Loucy (cell line): ENCODE measurements at regions not wholly inside any gene's neighbourhood (a gene's known extent, or its start where the extent isn't known, plus 50 kb on each side); places are given as distances from the start of the nearest gene placed in this dataset.

Experiments used
- H2AFZ ChIP-seq: fragments of 200-600 bp; sonication (generic); 2 replicates; pipeline ENCODE4 v1.6.0; 2016; ENCODE audit warnings: antibody characterized with exemption, mild to moderate bottlenecking, low read length, moderate library complexity
- H3F3A ChIP-seq: fragments of 200-600 bp; 2 replicates; pipeline ENCODE4 v1.6.0; 2016; ENCODE audit warnings: antibody characterized with exemption, low read depth, mild to moderate bottlenecking
- H3K27me3 ChIP-seq: fragments of 200-600 bp; sonication (generic); 2 replicates; pipeline ENCODE4 v1.6.1; 2014; ENCODE audit warnings: low read length, mild to moderate bottlenecking; ENCODE audit not compliant: insufficient read depth, poor library complexity, severe bottlenecking
- H3K36me3 ChIP-seq: fragments of 200-600 bp; sonication (generic); 2 replicates; pipeline ENCODE4 v1.6.1; 2016; ENCODE audit warnings: low read length; ENCODE audit not compliant: insufficient read depth
- H3K4me1 ChIP-seq: fragments of 200-600 bp; sonication (generic); 2 replicates; pipeline ENCODE4 v1.5.1; 2014; ENCODE audit warnings: low read length, mild to moderate bottlenecking; ENCODE audit not compliant: insufficient read depth, poor library complexity, severe bottlenecking
- H3K4me2 ChIP-seq: fragments of 200-600 bp; sonication (generic); 2 replicates; pipeline ENCODE4 v1.6.0; 2014; ENCODE audit warnings: antibody characterized with exemption, low read length, low read depth, mild to moderate bottlenecking; ENCODE audit not compliant: poor library complexity, severe bottlenecking
- H3K4me3 ChIP-seq: fragments of 200-600 bp; sonication (generic); 2 replicates; pipeline ENCODE4 v1.5.1; 2014; ENCODE audit warnings: low read length, mild to moderate bottlenecking, mixed read lengths; ENCODE audit not compliant: poor library complexity, severe bottlenecking
- H3K79me2 ChIP-seq: fragments of 200-600 bp; sonication (generic); 2 replicates; pipeline ENCODE4 v1.6.1; 2014; ENCODE audit warnings: low read length; ENCODE audit not compliant: insufficient read depth
- H3K9ac ChIP-seq: fragments of 200-600 bp; sonication (generic); 2 replicates; pipeline ENCODE4 v1.6.0; 2014; ENCODE audit warnings: mild to moderate bottlenecking, low read depth, low read length, moderate library complexity; ENCODE audit not compliant: poor library complexity, severe bottlenecking
- H3K9me2 ChIP-seq: fragments of 200-600 bp; sonication (generic); replicated peaks from 2 replicates; pipeline ENCODE4 v1.6.1; 2016; ENCODE audit warnings: low read depth, low read length, mixed read lengths
- H3K9me3 ChIP-seq: fragments of 200-600 bp; sonication (generic); 2 replicates; pipeline ENCODE4 v1.6.1; 2014; ENCODE audit warnings: mild to moderate bottlenecking, antibody characterized with exemption, low read length, low read depth; ENCODE audit not compliant: insufficient read depth
- H4K20me1 ChIP-seq: fragments of 200-600 bp; sonication (generic); 2 replicates; pipeline ENCODE4 v1.6.0; 2014; ENCODE audit warnings: antibody characterized with exemption, low read length, mild to moderate bottlenecking; ENCODE audit not compliant: insufficient read depth, poor library complexity, severe bottlenecking
- EZH2phosphoT487 ChIP-seq: fragments of 200-600 bp; IDR thresholded peaks from 2 replicates; pipeline ENCODE4 v1.6.1; 2018; ENCODE audit warnings: antibody characterized with exemption, mild to moderate bottlenecking, moderate library complexity, borderline replicate concordance
- TF ChIP-seq, protein P1 (sequence below): fragments of 200-600 bp; sonication (generic); conservative IDR thresholded peaks from 2 replicates; pipeline ENCODE4 v1.5.1; 2014; ENCODE audit warnings: mild to moderate bottlenecking, antibody characterized with exemption, low read length

DNA sequence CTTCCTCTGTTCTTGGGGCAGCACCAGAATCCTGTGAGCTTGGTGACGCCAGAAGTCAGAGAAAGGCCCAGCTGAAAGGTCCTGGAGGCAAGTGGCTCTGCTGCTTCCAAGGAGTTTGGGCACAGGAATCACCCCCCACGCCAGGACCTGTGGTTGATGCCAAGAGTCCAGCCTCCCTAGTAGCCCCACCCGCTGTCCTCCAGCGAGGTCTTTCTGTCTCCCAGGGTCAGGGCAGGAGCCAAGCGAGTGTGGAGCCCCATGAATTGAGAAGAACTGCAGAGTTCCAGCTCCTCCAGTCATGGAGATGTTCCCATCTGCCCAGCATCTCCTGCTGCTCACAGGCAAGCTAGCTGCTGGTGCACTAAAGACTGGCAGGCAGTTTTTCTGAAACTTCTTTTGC lies 631.7 kb upstream of the MGMT start:
- Histone ChIP-seq H3F3A (no peaks in the 10 kb centered on the region), H3K36me3 (no peaks in the 10 kb centered on the region), H3K4me1 (no peaks in the 10 kb centered on the region), H2AFZ (no peak overlapping the region), H3K9ac (no peak overlapping the region), H3K79me2 (no peaks in the 10 kb centered on the region), H4K20me1 (no peaks in the 10 kb centered on the region), H3K9me3 (no peaks in the 10 kb centered on the region), H3K4me3 (no peak overlapping the region), H3K4me2 (no peak overlapping the region), H3K27me3 (no peaks in the 10 kb centered on the region), H3K9me2 (no peaks in the 10 kb centered on the region)
- TF ChIP-seq, protein P1, sequence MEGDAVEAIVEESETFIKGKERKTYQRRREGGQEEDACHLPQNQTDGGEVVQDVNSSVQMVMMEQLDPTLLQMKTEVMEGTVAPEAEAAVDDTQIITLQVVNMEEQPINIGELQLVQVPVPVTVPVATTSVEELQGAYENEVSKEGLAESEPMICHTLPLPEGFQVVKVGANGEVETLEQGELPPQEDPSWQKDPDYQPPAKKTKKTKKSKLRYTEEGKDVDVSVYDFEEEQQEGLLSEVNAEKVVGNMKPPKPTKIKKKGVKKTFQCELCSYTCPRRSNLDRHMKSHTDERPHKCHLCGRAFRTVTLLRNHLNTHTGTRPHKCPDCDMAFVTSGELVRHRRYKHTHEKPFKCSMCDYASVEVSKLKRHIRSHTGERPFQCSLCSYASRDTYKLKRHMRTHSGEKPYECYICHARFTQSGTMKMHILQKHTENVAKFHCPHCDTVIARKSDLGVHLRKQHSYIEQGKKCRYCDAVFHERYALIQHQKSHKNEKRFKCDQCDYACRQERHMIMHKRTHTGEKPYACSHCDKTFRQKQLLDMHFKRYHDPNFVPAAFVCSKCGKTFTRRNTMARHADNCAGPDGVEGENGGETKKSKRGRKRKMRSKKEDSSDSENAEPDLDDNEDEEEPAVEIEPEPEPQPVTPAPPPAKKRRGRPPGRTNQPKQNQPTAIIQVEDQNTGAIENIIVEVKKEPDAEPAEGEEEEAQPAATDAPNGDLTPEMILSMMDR: no peak
- no peak for TF ChIP-seq EZH2phosphoT487

DNA sequence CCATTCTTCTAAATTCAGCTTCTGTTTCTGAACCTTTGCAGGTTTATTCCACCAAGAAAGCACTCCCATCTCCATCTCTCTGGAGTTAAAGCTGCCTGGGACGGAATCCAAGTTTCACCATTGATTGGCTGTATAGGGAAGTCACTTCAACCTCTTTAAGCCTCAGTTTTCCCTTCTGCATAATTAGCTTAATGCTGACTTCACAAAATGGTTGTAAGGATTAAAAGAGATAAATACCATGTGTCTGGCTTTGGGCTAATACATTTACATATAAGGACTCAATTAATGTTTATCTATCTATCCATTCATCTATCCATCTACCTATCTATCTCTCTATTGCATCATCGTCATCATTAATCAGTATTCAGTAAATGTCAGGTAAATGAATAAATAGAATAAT lies 629.6 kb upstream of the MGMT start:
- H3K9me3 ChIP-seq: no peaks in the 10 kb centered on the region
- H3K4me1 ChIP-seq: no peaks in the 10 kb centered on the region
- H3K4me2 ChIP-seq: no peak overlapping the region
- H3K79me2 ChIP-seq: no peaks in the 10 kb centered on the region
- no peak overlapping the region for H3K4me3 ChIP-seq
- no peak for TF ChIP-seq EZH2phosphoT487
- TF ChIP-seq, protein P1: no peak
- no peaks in the 10 kb centered on the region for H3K27me3 ChIP-seq
- no peaks in the 10 kb centered on the region for H3K36me3 ChIP-seq
- no peaks in the 10 kb centered on the region for H3F3A ChIP-seq
- no peak overlapping the region for H3K9ac ChIP-seq
- H3K9me2 ChIP-seq: no peaks in the 10 kb centered on the region
- no peaks in the 10 kb centered on the region for H4K20me1 ChIP-seq
- H2AFZ ChIP-seq: no peak overlapping the region

DNA sequence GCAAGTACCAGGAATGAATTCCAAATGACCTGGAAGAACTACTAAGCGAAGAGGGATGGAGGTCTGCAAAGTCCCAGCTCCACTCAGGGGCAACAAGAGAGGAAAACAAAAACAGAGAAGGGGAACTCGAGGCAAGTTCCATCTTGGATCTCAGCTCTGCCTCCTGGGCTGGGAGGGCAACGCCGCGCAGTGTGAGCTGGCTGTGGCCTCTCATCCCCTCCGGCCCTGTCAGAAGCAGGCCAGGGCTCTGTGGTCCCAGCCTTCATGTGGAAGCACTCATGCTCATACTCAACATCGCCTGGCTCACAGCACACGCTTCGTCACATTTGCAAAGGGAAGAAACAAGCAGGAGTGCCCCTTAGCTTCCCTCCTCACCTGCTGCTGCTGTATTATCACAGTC lies 627.9 kb upstream of the MGMT start:
- no peak overlapping the region for H3K4me2 ChIP-seq
- H3K36me3 ChIP-seq: no peaks in the 10 kb centered on the region
- no peaks in the 10 kb centered on the region for H3K4me1 ChIP-seq
- no peaks in the 10 kb centered on the region for H3K9me3 ChIP-seq
- TF ChIP-seq EZH2phosphoT487: no peak
- peak overlapping the region; percentile 3; the same call in 1 of the 2 replicates for H2AFZ ChIP-seq
- H3K9me2 ChIP-seq: no peaks in the 10 kb centered on the region
- no peaks in the 10 kb centered on the region for H3K79me2 ChIP-seq
- H3F3A ChIP-seq: no peaks in the 10 kb centered on the region
- no peaks in the 10 kb centered on the region for H3K27me3 ChIP-seq
- no peak overlapping the region for H3K9ac ChIP-seq
- no peak overlapping the region for H3K4me3 ChIP-seq
- no peaks in the 10 kb centered on the region for H4K20me1 ChIP-seq

DNA sequence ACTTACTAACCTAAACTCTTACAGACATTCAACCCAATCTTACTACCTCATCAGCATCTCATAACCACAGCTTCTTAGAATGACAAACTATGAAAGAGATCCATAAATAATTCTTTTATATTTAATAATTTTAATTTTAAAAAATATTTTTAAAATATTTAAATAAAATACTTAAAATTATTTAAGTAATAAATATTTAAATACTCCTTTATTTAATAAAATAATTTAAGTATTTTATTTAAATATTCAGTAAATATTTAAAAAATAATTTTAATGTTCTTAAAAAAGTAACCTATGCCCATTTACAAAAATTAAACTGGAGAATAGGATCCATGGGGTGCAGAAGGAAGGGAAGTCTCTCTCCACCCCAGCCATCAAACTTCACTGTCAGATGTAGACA lies 627.3 kb upstream of the MGMT start:
- H4K20me1 ChIP-seq: no peaks in the 10 kb centered on the region
- H3K36me3 ChIP-seq: no peaks in the 10 kb centered on the region
- no peaks in the 10 kb centered on the region for H3K9me2 ChIP-seq
- no peaks in the 10 kb centered on the region for H3K9me3 ChIP-seq
- no peak for TF ChIP-seq EZH2phosphoT487
- TF ChIP-seq, protein P1: no peak
- H3K79me2 ChIP-seq: no peaks in the 10 kb centered on the region
- H2AFZ ChIP-seq: no peak overlapping the region
- H3F3A ChIP-seq: no peaks in the 10 kb centered on the region
- no peak overlapping the region for H3K9ac ChIP-seq
- no peak overlapping the region for H3K4me3 ChIP-seq
- no peaks in the 10 kb centered on the region for H3K4me1 ChIP-seq
- H3K4me2 ChIP-seq: no peak overlapping the region
- no peaks in the 10 kb centered on the region for H3K27me3 ChIP-seq
